IPS-11a (cell line): ENCODE measurements at regions not wholly inside any gene's neighbourhood (a gene's known extent, or its start where the extent isn't known, plus 50 kb on each side); places are given as distances from the start of the nearest gene placed in this dataset.
"Not testable (repeated sequence)": the region's sequence is repeated elsewhere in the genome, so short reads cannot be mapped to it uniquely, and the experiment has no call there.

Source experiments
- H3K4me3 ChIP-seq: one replicate; pipeline ENCODE4 v1.5.1; 2013; ENCODE audit warnings: low read depth, low read length, control low read depth

DNA sequence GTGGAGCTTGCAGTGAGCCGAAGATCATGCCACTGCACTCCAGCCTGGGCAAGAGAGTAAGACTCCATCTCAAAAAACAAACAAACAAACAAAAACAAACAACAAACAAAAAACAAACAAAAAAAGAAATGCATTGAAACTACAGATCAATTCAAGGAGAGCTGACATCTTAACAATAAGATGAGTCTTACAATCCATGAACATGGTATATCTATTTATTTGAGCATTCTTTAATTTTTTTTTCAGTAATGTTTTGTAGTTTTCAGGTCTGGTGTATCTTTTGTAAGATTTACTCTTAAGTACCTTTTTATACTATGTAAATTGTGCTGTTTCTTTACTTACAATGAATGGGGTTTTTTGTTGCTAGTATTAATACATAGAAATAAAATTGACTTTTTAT lies 140.1 kb upstream of the DAPK1 start:
- no peak overlapping the region for H3K4me3 ChIP-seq

GRCh38 chr9:87359264-87359663 lies 138.4 kb upstream of the DAPK1 start:
- H3K4me3 ChIP-seq = no peak overlapping the region

DNA sequence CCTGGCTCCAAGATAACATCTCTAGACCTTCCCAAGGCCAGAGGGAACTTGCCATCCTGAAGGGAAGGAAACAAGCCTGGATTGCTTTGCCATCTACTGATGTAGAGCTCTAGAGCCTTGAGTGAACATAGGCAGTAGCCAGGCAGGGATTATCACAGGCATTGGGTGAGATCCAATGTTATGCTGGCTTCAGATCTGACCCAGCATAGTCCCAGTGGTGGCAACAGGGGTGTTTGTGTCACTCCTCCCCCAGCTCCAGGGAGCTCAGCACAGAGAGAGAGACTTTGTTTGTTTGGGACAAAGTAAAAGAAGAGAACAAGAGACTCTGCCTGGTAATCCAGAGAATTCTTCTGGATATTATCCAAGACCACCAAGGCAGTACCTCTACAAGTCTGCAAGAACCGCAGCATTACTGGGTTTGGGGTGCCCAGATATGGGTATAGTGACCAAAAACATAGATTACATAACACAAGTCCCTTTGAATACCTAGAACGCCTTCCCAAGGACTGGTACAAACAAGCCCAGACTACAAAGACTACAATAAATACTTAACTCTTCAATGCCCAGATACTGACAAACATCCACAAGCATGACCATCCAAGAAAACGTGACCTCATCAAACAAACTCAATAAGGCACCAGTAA lies 137.6 kb upstream of the DAPK1 start:
- no peak overlapping the region for H3K4me3 ChIP-seq

DNA sequence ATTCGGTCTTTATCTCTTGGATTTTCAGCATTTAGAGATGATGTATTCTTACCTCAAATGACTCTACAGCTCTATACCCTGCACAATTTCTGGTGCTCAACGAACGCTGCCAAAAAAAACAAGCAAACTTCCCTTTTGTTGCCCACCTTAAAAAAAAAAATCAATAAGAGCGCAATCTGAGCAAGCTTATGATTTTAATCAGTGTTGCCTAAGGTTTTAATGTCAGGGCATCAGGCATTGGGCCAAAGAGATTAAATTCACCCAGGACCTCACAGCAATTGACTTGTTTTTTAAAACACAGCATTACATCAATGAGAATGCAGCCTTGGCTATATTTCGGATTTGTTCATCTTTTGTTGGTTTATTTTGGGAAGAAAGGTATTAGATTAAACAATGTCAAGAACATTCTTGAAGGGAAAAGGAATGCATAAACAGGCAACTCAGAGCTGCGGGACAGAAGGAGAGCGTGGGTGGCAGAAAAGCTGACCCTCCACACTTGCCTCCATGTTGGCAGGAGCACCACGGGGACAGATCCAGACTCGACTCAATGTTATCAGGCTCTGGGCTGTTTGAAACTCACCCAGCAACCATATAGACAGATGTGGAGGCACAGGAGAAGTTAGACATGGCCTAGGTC lies 127.5 kb upstream of the DAPK1 start:
- no peak overlapping the region for H3K4me3 ChIP-seq

DNA sequence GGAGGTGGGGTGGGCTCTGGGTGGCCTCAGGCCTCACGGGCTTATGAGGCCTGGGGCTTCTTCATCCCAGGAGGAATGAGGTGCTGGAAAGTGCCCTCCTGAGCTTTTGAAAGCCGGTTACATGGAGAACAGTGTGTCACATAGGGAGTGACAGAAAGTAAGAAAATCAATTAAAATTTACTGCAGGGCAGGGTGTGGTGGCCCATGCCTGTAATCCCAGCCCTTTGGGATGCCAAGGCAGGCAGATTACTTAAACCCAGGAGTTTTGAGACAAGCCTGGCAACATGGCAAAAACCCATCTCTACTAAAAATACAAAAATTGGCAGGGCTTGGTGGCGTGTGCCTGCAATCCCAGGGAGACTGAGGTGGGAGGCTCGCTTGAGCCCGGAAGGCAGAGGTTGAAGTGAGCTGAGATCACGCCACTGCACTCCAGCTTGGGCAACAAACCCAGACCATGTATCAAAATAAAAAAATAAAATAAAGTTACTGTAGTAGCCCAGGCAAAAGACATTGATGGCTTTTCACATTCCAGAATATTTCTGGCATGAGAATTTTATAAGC lies 125.8 kb upstream of the DAPK1 start:
- H3K4me3 ChIP-seq = no peak overlapping the region

- H3K4me3 ChIP-seq = no peak overlapping the region
These were observed 125.3 kb upstream of the DAPK1 start for GRCh38 chr9:87372356-87372851.

GRCh38 chr9:87374023-87374919 lies 123.4 kb upstream of the DAPK1 start:
- not testable (repeated sequence) for H3K4me3 ChIP-seq

GRCh38 chr9:87375397-87376073 lies 122.1 kb upstream of the DAPK1 start:
- no peak overlapping the region for H3K4me3 ChIP-seq

DNA sequence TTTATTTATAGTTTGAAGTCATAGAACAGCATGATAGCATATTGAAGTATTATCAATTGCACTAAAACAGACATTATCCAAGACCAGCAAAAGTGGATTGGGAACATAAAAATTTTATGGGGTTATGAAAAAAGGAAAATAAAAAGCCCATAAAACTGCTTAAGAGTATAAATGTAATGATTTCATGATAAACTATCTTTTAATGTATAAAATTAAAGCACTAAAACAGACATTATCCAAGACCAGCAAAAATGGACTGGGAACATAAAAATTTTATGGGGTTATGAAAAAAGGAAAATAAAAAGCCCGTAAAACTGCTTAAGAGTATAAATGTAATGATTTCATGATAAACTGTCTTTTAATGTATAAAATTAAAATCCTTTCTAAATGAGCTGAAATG lies 119.0 kb upstream of the DAPK1 start:
- no peak overlapping the region for H3K4me3 ChIP-seq

GRCh38 chr9:87379300-87379699 lies 118.4 kb upstream of the DAPK1 start:
- no peak overlapping the region for H3K4me3 ChIP-seq

- H3K4me3 ChIP-seq = no peak overlapping the region
These were observed 116.5 kb upstream of the DAPK1 start for GRCh38 chr9:87381050-87381711.

DNA sequence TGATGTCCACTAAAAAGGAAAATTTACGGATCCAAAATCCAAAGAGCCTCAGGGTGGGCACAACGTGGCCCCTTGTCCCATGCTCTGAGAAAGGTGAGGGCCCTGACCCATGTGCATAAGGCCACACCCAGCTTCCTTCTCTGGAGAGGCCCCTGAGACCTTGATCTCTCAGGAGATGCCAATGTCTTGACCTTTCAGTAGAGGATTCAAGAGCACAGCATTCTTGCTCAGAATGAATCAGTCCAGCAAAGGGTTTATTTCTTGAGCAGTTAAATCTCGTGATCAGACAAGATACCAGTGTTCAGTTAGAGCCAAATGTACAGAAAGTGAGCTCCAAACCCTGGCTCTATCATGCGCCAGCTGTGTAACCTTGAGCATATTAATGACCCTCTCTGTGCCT lies 115.9 kb upstream of the DAPK1 start:
- no peak overlapping the region for H3K4me3 ChIP-seq

DNA sequence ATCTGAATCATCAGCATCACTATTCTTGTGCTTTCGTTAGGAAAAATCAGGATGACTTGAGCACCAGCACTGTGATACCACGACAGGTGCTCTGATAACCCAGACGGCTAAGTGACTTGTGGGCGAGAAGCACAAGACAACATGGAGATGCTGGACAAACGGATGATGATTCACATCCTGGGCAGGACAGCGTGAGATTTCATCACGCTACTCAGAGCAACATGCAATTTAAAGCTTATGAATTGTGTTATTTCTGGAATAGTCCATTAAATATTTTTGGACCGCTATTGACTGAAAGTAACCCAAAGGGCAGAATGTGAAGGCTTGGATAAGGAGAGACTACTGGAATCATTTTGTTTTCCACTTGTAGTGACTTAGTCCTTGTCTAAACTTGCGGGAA lies 114.8 kb upstream of the DAPK1 start:
- no peak overlapping the region for H3K4me3 ChIP-seq

- no peak overlapping the region for H3K4me3 ChIP-seq
These were observed 114.1 kb upstream of the DAPK1 start for GRCh38 chr9:87383344-87384150.

DNA sequence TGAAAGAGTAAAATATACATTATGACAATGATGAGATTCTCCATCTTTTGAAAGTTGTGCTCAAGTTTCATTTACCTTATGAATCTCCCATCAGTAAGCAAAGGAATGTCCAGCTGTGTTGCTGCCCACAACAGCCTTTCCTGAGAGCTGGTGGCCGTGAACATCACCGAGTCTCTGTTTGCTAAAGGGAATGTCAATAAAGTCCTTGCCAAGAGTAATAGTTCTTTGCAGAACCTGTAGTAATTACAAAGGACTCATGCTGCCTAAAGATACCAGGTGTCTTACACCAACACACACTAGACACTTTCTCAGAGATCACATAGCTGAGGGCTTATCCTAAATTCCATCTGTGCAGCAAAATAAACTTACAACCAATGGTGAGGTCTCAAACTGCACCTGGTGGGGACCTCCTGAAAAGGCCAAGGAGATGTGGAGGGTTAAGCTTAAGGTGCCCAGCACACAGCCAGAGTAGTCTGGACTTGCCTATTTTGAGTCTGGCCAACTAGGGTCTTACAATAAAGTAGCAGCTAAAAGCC lies 111.1 kb upstream of the DAPK1 start:
- H3K4me3 ChIP-seq = no peak overlapping the region

GRCh38 chr9:87387351-87388011 lies 110.2 kb upstream of the DAPK1 start:
- no peak overlapping the region for H3K4me3 ChIP-seq

DNA sequence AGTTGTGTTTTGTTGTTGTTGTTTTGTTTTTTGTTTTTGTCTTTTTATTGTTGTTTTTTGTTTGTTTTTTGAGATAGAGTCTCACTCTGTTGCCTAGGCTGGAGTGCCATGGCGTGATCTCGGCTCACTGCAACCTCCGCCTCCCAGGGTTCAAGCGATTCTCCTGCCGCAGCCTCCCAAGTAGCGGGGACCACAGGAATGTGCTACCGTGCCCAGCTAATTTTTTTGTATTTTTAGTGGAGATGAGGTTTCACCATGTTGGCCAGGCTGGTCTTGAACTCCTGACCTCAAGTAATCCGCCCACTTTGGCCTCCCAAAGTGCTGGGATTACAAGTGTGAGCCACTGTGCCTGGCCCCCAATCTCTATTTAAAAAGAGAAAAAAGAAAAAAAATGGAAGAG lies 109.0 kb upstream of the DAPK1 start:
- not testable (repeated sequence) for H3K4me3 ChIP-seq

DNA sequence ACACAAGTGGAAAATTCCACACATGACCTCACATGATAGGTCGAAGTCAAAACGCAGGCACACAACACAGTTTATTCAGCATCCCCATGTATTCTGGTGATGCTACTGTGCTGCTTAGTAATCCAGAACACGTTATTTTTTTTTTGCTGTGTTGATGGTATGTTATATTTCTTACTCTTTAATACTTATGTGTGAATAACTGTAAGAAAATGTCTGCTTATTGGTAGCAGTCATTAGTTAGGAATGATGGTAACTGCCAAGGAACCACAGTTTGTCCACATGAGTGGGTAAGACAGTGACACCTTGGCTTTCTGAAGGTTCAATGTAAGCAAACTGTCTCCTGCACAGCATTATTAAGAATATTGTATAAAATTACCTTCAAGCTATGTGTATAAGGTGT lies 107.7 kb upstream of the DAPK1 start:
- H3K4me3 ChIP-seq = no peak overlapping the region

- H3K4me3 ChIP-seq = no peak overlapping the region
These were observed 107.3 kb upstream of the DAPK1 start for GRCh38 chr9:87390361-87390760.
